GM21619 (cell line): ENCODE measurements at regions not wholly inside any gene's neighbourhood (a gene's known extent, or its start where the extent isn't known, plus 50 kb on each side); places are given as distances from the start of the nearest gene placed in this dataset.
"Not testable (repeated sequence)": the region's sequence is repeated elsewhere in the genome, so short reads cannot be mapped to it uniquely, and the experiment has no call there.

Source experiments
- ATAC-seq: cut with Tn5 transposase; IDR thresholded peaks from one replicate; pipeline ENCODE4 v1.9.1; 2021; ENCODE audit not compliant: unreplicated experiment

GRCh38 chr18:76611750-76612045, 116.7 kb upstream of the ZNF516 start:
- ATAC-seq = not testable (repeated sequence)

DNA sequence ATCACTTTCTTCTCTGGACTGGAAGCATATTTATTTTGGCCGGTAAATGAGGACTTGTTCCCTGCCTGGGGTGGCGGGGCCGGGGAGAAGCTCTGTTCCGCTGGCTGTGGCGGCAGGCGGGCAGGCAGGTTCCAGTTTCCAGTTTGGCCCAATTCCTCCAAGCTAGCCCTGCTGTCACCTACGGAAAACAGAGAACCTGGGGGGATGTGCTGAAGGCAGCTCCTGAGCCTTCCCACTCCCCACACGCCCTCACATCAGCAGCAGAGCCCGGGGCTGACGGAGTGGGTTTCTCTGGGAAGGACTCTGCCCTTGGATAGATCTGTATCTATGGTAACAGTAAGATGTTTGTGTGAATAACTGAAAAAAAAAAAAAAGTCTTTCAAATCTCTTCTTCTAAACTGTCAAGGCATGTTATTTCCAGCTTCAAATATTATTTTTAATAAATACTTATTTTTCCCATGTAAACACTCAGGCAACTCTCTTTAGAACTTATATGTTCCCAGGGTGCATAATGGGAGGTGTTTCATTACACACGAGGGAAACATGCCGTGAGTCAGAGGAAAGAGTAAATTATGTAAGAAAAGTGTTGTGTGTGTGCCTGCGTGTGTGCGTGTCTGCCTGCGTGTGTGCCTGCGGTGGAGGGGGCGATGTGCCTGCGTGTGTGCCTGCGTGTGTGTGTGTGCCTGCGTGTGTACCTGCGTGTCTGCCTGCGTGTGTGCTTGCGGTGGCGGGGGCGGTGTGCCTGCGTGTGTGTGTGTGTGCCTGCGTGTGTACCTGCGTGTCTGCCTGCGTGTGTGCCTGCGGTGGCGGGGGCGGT, 116.1 kb upstream of the ZNF516 start:
- ATAC-seq = no peak

GRCh38 chr18:76610012-76610411, 115.0 kb upstream of the ZNF516 start:
- no peak for ATAC-seq

GRCh38 chr18:76605341-76605929, 110.4 kb upstream of the ZNF516 start:
- ATAC-seq = no peak

GRCh38 chr18:76604935-76605240, 109.8 kb upstream of the ZNF516 start:
- no peak for ATAC-seq

- ATAC-seq = no peak
Observed at GRCh38 chr18:76604108-76604934, 109.3 kb upstream of the ZNF516 start.

- ATAC-seq = no peak
Observed at GRCh38 chr18:76602191-76602590, 107.1 kb upstream of the ZNF516 start.

DNA sequence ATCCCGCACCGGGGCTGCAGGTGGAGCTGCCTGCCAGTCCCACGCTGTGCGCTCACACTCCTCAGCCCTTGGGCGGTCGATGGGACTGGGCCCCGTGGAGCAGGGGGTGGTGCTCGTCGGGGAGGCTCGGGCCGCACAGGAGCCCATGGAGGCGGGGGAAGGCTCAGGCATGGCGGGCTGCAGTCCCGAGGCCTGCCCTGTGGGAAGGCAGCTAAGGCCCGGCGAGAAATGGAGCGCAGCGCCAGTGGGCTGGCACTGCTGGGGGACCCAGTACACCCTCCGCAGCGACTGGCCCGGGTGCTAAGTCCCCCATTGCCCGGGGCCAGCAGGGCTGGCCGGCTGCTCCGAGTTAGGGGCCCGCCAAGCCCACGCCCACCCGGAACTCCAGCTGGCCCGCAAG, 105.0 kb upstream of the ZNF516 start:
- ATAC-seq = not testable (repeated sequence)

DNA sequence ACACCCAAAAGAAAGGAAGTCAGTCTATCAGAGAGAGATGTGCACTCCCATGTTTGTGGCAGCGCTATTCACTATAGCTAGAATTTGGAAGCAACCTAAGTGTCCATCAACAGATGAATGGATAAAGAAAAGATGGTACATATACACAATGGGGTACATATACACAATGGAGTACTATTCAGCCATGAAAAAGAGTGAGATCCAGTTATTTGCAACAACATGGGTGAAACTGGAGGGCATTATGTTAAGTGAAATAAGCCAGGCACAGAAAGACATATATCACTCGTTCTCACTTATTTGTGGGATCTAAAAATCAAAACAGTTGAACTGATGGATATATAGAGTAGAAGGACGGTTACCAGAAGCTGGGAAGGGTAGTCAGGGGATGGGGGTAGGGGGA, 99.9 kb upstream of the ZNF516 start:
- no peak for ATAC-seq

- no peak for ATAC-seq
Observed at GRCh38 chr18:76593843-76594242, 98.8 kb upstream of the ZNF516 start.

DNA sequence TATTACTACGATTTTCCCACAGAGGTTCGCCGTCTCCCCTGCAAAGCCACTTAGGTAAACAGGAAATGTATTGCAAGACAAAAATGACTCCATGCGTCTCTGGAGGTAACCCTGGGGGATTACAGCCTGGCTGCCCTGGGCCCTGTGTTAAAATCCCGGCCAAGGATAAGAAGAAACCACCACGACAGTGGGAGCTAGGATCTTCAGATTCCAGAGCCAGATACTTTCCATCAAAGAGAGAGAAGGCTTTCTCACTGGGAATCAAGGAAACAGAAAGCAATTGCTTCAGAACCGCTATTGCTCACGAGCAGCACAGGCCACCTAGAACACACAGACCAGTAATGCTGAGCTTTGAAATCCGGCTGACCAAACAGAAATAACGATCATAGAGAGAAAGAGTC, 97.9 kb upstream of the ZNF516 start:
- ATAC-seq = no peak

DNA sequence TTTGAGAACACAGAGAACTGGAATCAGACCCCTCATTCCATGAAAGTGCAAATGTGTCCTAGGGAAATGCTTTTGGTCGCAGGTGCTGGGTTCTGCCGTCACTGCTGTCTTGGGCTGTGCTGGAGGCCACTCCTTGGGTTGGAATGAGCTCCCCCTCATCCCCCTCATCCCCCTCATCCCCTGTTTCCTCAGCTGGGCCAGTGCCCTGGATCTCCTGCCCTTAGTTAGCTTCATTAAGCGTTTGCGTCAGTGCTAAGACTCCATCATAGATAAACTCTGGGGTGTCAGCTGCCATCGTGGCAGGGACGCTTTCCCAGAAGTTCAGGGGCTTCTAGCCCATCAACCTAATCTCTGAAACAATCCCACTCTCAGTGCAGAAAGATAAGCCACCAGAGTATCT, 97.1 kb upstream of the ZNF516 start:
- no peak for ATAC-seq

DNA sequence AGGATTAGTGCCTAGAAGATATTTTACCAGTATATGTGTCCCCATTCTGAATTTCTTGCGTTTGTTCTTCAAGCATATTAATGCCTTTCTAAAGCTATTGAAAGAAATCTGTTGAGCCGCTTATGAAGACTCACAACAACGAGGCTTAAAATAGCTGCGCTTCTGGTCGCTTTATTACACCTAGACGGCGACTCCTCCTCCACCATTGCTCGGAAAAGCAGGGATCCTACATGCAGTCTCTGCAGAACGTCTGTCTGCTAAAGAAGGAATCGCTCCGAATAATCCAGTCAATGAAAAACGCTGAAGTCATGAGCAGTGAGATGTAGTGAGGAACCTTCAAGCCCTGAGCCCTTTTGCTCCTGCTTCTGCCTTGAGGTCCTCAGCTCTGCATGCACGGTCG, 94.8 kb upstream of the ZNF516 start:
- no peak for ATAC-seq

DNA sequence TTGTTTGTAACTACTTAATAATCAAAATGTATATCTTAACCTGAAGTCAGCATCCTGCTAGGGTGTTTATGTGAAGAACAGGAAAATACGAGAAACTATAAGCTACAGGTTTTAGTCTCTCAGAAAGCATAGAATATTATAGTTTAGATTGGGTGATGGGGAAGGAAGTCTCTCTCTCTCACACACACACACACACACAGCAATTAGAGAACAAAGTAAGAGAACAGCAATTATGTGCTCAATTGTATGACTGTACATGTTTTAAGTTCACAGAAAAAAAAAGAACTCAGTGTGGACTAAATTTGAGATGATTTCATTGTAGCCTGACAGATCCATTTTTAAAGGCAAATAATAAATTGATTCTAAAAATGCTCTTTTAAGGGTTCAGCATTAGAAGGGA, 94.3 kb upstream of the ZNF516 start:
- no peak for ATAC-seq

- ATAC-seq = no peak
Observed at GRCh38 chr18:76588601-76589226, 93.7 kb upstream of the ZNF516 start.

- ATAC-seq = no peak
Observed at GRCh38 chr18:76587879-76588271, 92.8 kb upstream of the ZNF516 start.

DNA sequence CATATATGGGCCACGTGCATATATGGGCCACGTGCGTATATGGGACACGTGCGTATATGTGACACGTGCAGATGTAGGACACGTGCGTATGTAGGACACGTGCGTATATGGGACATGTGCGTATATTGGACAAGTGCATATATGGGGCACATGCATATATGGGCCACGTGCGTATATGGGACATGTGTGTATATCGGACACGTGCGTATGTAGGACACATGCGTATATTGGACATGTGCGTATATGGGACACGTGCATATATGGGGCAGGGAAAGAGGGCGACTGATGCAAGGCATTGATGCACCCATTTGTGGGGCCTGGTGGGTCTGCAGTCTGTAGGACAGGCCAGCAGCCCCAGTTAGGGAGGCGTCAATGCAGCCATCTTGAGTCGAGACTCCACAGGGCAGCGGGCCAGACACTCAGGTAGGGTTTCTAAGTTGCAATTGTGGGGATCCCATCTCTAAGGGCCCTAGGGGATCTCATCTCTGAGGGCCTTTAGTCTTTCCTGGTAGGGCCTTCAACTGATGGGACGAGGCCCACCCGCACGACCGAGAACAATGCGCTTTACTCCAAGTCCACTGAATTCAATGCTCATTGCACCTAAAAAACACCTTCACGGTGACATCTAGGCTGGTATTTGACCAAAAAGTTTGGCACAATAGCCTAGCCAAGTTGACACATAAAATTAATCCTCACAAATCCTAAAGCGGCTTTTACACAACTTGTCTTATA, 92.3 kb upstream of the ZNF516 start:
- ATAC-seq = no peak

GRCh38 chr18:76584414-76585310, 89.6 kb upstream of the ZNF516 start:
- ATAC-seq = no peak

- no peak for ATAC-seq
Observed at GRCh38 chr18:76581261-76581660, 86.2 kb upstream of the ZNF516 start.

- ATAC-seq = no peak
Observed at GRCh38 chr18:76580288-76580962, 85.4 kb upstream of the ZNF516 start.
